ENCODE measurements at regions not wholly inside any gene's neighbourhood (a gene's known extent, or its start where the extent isn't known, plus 50 kb on each side); places are given as distances from the start of the nearest gene placed in this dataset.

GRCh38 chrX:5265324-5265850 is 963.3 kb downstream of the NLGN4X start:
- no peak overlapping the region for H3K4me3 Mint-ChIP-seq
- H3K36me3 Mint-ChIP-seq (ENCODE audit: low read depth) = no peaks in the 10 kb centered on the region
- ChIA-PET CTCF (no interaction called here), POLR2A (no interaction called here)
- H3K27me3 Mint-ChIP-seq = no peaks in the 10 kb centered on the region
- no peaks in the 10 kb centered on the region for H3K4me1 Mint-ChIP-seq (ENCODE audit: low read depth)
- no peak for TF ChIP-seq CTCF (IDR thresholded peaks at IDR 0.05)
- no peak for ATAC-seq
- no peak for DNase-seq
- no peak overlapping the region for H3K27ac Mint-ChIP-seq
- intact Hi-C loops (cut with micrococcal nuclease) = no loop called here
- no peaks in the 10 kb centered on the region for H3K9me3 Mint-ChIP-seq

GRCh38 chrX:5250106-5250505 is 978.6 kb downstream of the NLGN4X start:
- DNase-seq (no peak), ATAC-seq (no peak)
- Mint-ChIP-seq H3K9me3 (no peaks in the 10 kb centered on the region), H3K27ac (no peak overlapping the region), H3K4me3 (no peak overlapping the region), H3K4me1 (ENCODE audit: low read depth) (no peaks in the 10 kb centered on the region), H3K36me3 (ENCODE audit: low read depth) (no peaks in the 10 kb centered on the region), H3K27me3 (no peaks in the 10 kb centered on the region)
- TF ChIP-seq CTCF (IDR thresholded peaks at IDR 0.05) = no peak
- intact Hi-C loops (cut with micrococcal nuclease) = no loop called here
- ChIA-PET CTCF (no interaction called here), POLR2A (no interaction called here)

- no peaks in the 10 kb centered on the region for H3K36me3 Mint-ChIP-seq (ENCODE audit: low read depth)
- ChIA-PET POLR2A (no interaction called here), CTCF (no interaction called here)
- H3K9me3 Mint-ChIP-seq = peaks cover 1% of the 10 kb centered on the region
- H3K4me1 Mint-ChIP-seq (ENCODE audit: low read depth) = no peaks in the 10 kb centered on the region
- H3K4me3 Mint-ChIP-seq = no peak overlapping the region
- ATAC-seq (no peak), DNase-seq (no peak)
- no peaks in the 10 kb centered on the region for H3K27me3 Mint-ChIP-seq
- no peak for TF ChIP-seq CTCF (IDR thresholded peaks at IDR 0.05)
- intact Hi-C loops (cut with micrococcal nuclease) = no loop called here
- H3K27ac Mint-ChIP-seq = no peak overlapping the region
These were observed 986.4 kb downstream of the NLGN4X start for GRCh38 chrX:5242091-5242790.

GRCh38 chrX:5236749-5237148 is 991.9 kb downstream of the NLGN4X start:
- CTCF ChIA-PET = no interaction called here
- DNase-seq (no peak), ATAC-seq (no peak)
- Mint-ChIP-seq H3K27ac (no peak overlapping the region), H3K4me1 (ENCODE audit: low read depth) (no peaks in the 10 kb centered on the region), H3K36me3 (ENCODE audit: low read depth) (no peaks in the 10 kb centered on the region), H3K4me3 (no peak overlapping the region), H3K27me3 (no peaks in the 10 kb centered on the region), H3K9me3 (peaks cover 1% of the 10 kb centered on the region)
- TF ChIP-seq CTCF (IDR thresholded peaks at IDR 0.05) = no peak
- intact Hi-C loops (cut with micrococcal nuclease) = no loop called here
- POLR2A ChIA-PET = no interaction called here

GRCh38 chrX:5236096-5236495 is 992.6 kb downstream of the NLGN4X start:
- no peaks in the 10 kb centered on the region for H3K27me3 Mint-ChIP-seq
- CTCF ChIA-PET = no interaction called here
- no peaks in the 10 kb centered on the region for H3K4me1 Mint-ChIP-seq (ENCODE audit: low read depth)
- no peak for TF ChIP-seq CTCF (IDR thresholded peaks at IDR 0.05)
- no peak overlapping the region for H3K27ac Mint-ChIP-seq
- POLR2A ChIA-PET = no interaction called here
- intact Hi-C loops (cut with micrococcal nuclease) = no loop called here
- no peak overlapping the region for H3K4me3 Mint-ChIP-seq
- H3K9me3 Mint-ChIP-seq = peaks cover 1% of the 10 kb centered on the region
- ATAC-seq (no peak), DNase-seq (no peak)
- H3K36me3 Mint-ChIP-seq (ENCODE audit: low read depth) = no peaks in the 10 kb centered on the region
